H4 (cell line): ENCODE measurements at regions not wholly inside any gene's neighbourhood (a gene's known extent, or its start where the extent isn't known, plus 50 kb on each side); places are given as distances from the start of the nearest gene placed in this dataset.

Experiments used
- DNase-seq: peaks from one replicate; pipeline ENCODE4 v3.0.0-alpha.2; 2015; ENCODE audit warnings: low spot score

- no peak for DNase-seq
Measured at GRCh38 chr2:47315475-47315874, 53.6 kb upstream of the EPCAM start.

DNA sequence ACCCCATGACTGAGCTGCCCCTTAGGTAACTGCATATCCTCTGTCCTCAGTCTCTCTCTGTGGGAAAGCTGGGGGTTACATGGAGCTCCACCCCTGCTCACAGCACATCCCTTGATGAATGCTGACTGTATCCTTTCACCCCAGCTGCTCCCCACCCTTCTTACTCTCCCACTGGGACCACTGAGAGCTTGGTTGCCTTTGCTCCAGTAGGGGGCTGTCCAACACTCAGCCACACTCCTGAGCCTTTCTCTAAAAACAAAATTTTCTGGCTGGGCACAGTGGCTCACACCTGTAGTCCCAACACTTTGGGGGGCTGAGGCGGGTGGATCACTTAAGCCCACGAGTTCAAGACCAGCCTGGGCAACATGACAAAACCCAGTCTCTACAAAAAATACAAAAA lies 55.4 kb upstream of the EPCAM start:
- no peak for DNase-seq

- peak; percentile 30 for DNase-seq
Measured at GRCh38 chr2:47313141-47313691, 55.9 kb upstream of the EPCAM start.

DNA sequence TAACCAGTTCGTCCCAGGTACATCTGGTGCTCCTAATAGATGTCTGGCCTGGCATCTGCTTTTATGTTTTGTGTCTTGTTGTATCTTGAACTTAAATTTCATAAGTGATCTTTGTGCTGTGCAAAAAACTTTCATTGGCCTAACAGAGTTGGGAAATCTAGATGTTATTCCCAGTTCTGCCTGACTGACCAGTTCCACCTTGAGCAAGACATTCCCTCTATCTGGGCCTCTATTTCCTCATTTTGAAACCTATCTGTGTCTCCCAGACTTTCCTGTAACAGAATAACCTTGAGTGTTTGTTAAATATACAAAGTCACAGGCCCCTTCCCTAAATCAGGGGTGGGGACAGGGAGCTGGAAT lies 56.6 kb upstream of the EPCAM start:
- DNase-seq, result no peak

DNA sequence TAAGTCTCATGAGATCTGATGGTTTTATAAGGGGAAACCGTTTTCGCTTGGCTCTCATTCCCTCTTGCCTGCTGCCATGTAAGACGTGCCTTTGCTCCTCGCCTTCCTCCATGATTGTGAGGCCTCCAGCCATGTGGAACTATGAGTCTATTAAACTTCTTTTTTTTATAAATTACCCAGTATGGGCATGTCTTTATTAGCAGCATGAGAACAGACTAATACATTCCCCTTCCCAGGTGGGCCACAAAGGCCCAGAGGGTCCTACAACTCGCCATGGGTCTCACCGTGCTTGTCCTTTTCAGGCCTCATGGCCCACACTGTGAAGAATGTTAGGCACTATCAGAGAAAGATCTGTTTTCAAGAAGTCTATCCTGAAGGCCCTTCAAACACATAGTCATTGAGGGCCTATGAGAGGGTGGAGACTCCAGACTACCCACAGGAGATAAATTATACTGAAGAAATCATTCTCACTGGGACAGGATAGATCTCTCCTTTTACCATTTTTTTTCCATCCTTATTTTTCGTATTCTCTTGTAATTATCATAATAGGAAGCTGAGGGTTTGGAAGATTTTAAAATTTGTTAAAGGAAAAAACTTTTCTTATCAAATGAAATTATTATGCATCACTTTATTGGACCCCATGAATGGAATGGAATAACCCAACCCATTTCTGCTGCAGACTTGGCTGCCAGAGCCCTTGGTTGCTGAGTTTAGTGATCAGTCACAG lies 57.2 kb upstream of the EPCAM start:
- DNase-seq, result no peak

DNA sequence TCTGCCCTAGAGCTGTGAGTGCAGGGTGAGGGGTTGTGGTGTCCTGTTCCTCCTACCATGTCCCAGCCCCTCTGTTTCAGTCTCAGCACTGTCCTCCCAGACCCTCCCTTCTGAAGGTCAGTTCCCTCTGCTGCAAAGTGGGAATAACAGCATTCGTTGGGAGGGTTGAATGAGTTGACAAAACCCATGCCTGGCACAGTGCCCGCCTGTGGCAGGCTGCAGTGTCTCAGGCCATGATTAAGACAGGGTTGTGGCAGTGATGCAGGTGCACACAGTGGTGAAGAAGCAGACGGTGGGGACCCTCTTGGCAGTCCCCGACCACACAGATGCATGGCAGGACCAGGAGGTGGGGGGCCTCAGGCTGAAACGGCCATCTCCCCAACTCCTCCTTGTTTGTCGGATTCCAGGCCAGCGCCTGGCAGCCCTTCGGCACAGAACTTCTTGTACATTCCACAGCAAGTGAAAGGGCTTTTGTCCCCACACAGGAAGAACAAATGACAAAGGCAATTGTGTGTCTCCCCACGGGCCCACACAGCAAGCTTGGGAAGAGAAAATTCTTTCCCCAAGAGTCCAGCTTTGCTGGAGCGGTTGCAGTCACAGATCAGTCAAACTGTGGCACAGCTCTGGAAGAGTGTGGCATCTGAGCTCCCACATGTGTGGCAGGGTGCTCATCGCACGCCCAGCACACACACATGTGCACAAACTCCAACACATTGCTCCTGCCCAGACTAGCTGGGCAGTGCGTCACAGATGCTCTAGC lies 58.1 kb upstream of the EPCAM start:
- peak; percentile 39 for DNase-seq

GRCh38 chr2:47309952-47310800 lies 58.9 kb upstream of the EPCAM start:
- DNase-seq, result peak; percentile 67

GRCh38 chr2:47309472-47309951 lies 59.6 kb upstream of the EPCAM start:
- no peak for DNase-seq

DNA sequence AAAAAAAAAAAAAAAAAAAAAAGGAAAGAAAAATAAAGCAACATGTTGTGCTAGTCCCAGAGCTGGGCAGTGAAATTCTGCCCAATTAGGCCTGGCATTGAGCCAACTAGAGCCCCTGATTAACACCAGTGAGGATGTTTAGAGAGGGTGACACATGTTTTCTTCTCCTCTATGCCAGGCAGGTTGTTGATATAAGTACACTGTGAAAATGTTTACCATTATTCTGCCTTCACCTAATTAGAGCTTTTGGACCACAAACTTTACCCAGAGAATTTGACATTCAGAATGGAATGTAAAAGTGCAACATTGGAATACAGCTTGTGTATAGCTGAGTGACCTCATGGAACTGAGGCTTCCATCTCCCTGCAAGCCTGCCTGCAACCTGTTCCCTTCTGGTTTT lies 62.0 kb upstream of the EPCAM start:
- peak; percentile 82 for DNase-seq

DNA sequence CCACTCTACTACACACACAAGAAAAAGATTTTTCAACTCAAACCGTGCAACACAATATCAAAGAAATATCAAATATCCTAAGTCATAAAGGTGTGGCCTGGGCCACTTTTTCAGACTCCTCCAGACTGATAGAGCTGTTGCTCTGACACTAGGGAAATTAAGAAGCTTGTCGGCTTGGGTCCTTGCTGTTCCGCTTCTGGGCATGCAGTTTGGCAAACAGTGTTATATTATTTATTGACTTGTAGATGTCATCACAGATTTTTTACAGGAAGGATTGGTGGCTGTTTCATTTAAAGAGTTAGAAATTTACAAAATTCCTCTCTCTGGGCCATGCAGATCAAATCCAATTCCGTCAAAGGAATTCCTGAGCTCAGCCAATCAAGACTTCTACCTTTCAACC lies 64.5 kb upstream of the EPCAM start:
- DNase-seq, result no peak

DNA sequence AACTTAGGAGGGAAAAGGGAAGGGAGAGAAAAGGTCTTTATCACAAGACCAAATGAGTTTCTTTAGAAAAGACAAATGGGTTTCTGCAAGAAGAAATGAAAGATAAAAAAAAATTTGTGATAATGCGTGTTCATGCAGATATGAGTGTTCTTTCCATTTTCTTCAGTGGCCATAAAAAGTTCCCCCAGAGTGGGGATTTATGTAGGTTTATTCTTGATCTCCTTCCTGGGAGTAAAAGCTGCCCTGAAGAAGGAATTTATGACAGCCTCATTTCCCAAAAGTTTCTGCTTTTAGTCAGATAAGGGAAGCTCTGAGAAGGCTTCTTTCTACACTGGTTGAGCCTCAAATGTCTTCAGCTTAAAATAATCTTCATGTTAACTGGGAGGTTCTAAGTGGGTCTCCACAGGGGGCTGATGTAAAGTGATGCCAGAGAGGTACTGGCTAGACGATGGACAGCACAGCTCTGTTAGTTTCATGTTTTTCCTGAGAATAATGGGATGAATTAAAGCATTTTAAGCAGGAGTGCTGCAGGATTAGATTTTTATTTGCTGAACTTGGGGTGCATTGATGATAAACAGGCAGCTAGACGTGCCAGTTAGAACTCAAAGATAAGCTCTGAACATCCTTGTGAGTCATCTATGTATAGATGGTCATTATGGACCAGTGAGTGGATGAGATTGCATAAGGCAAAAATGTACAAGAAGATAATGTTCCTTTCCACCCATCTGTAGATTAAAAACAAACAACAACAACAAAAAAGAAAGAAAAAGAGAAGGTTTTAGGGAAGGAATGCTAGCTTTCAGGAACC lies 65.6 kb upstream of the EPCAM start:
- DNase-seq, result no peak

DNA sequence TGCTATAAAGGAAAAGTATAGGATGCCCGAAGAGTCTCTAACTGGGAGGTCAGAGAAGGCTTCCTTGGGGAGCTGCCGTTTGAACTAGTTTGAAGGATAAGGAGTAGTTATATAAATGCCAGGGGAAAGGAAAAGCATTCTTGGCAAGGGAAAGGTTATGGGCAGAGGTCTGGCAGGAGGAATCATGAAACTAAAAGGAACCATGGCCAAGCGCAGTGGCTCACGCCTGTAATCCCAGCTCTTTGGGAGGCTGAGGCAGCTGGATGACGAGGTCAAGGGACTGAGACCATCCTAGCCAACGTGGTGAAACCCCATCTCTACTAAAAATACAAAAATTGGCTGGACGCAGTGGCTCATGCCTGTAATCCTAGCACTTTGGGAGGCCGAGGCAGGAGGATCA lies 66.8 kb upstream of the EPCAM start:
- DNase-seq, result no peak

DNA sequence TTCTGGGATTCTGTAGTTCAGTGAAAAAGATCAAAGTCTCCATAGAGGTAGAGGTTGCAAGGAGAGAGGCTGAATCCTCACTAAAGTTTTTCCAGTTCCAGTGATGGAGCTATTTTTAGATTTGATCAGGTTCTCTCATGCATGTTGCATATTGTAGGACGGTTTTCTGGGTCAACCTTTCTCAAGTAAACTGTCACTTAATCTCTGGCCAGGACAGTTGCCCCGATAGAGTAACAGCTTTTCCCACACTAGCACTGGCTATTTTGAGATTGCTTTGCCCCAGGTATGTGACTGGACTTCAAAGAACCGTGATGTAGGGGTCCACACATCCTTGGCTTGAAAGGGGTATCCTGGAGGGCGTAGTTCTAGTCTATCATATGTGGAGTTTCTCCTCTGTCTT lies 67.4 kb upstream of the EPCAM start:
- no peak for DNase-seq

DNA sequence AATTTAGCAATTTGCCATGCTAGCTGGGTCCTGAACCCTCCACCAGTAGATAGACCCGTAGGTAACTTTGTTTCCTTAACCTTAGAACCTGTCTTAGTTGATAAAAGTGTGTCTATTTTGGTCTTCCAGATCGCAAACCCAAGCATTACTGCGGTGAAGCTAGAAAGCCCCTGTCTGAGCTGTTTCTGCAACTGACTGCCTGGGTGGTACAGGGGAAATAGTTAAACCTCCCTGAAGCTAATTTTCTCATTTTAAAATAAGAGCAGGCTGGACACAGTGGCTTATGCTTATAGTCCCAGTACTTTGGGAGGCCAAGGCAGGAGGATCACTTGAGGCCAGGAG lies 67.9 kb upstream of the EPCAM start:
- no peak for DNase-seq

DNA sequence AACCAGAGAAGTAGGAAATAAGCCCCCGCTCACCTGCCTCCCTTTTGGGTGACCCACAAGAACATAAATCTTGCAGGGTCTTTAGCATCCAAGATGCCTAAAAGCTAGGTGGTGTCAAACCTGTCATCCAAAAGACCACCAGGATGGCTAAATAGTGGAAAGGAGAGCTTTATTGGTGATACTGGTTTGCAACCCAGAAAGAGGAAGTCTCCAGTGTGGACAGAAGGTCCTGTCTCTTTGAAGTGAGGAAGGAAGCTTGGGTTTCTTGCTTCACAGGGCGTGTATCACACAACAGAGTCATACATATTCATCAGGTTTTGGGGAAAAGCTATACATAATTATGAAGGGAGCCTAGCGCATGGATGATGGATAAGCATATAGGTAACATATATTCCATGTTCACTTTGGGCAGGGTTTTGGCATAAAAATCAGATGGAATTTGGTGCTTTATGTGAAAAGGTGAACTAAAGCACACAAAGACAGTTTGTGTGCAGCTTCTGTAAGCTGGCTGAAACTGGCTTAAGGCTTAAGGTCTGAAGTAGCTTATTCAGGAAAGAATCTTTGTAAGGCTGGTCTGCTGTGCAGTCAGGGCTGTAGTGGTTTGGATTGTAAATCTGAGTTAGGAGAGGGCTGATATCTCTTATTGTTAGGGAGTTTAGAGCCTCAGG lies 68.4 kb upstream of the EPCAM start:
- DNase-seq, result no peak

GRCh38 chr2:47300081-47300480 lies 69.0 kb upstream of the EPCAM start:
- no peak for DNase-seq

GRCh38 chr2:47299555-47299954 lies 69.6 kb upstream of the EPCAM start:
- DNase-seq, result peak; percentile 92

DNA sequence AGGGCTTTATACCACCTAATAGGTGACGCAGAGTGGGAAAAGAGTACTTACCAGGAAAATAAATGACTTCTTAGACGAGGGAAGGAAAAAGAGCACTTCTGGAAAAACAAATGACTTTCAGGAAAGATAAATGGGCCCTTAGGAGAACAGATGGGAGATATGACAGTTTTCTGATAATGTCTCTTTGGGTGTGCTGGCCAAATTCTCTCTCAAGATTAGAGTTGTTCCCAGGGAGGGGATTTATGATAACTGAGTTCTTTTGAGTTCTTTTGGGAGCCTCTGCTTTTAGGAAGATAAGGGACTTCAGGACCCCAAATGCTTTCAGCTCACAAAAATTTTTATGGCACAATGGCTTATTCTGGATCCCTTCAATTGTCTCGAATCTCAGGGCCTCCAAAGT lies 70.3 kb upstream of the EPCAM start:
- no peak for DNase-seq

DNA sequence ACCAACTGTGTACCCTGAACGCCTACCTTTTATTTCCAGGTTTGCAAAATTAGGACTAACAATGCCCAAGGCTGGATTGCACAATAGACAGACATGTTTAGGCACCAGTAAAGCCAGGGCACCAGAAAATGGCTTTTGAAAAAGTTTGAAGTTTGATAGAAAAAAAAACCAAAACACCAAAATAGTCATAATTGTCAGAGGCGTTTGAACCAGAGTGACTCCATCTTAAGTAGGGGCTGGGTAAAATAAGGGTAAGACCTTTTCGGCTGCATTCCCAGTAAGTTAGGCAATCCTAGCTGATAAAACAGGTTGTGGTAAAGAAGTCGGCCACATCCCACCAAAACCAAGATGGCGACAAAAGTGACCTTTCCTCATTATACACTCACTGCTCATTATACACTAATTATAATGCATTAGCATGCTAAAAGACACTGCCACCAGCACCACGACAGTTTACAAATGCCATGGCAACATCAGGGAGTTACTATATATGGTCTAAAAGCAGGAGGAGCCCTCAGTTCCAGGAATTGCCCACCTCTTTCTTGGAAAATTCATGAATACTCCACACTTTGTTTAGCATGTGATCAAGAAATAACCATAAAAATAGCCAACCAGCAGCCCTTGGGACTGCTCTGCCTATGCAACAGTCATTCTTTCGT lies 71.2 kb upstream of the EPCAM start:
- DNase-seq, result no peak

DNA sequence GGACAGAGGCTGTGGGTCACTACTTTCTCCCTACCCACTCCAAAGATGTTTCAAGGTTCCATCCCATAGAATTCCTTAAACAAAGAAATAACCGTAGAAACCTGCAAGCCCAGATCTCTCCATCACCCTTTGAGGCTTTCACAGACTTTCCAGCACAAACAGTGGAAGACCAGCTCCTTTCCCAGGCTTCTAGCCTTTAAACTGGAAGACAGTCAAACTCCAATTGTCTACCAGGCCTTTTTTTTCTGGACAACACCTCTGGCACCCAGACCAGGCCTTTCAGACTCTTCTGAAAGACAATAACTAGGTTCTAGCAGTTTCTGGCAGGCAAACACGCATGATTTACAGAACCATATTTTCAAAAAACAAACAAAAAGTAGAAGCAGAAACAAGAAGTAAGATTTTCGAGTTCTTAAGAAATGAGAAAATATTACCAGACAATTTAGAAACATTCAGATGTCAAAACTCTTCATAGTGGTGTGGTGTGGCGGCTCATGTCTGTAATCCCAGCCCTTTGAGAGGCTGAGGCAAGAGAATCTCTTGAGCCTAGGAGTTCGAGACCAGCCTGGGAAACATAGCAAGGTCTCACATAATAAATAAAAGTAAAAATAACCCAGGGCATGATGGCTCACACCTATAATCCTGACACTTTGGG lies 73.0 kb upstream of the EPCAM start:
- no peak for DNase-seq
